CD4-positive, alpha-beta T cell (primary cell): ENCODE measurements at regions not wholly inside any gene's neighbourhood (a gene's known extent, or its start where the extent isn't known, plus 50 kb on each side); places are given as distances from the start of the nearest gene placed in this dataset.

ENCODE experiments used
- ATAC-seq: fragments of 200-7000 bp; cut with Tn5 transposase; one replicate; pipeline ENCODE4 v1.10.0; 2022; ENCODE audit warnings: mild to moderate bottlenecking; ENCODE audit not compliant: poor library complexity
- CTCF ChIA-PET: fragments of 350-600 bp; sonication (Branson Sonifier 250); formaldehyde crosslinking; loops from one replicate; lab custom pipeline; 2021; ENCODE audit warnings: antibody characterized with exemption, inconsistent platforms; lab: Charles Lee
- POLR2A ChIA-PET: fragments of 350-600 bp; sonication (Branson Sonifier 250); formaldehyde crosslinking; loops from one replicate; lab custom pipeline; 2021; ENCODE audit warnings: antibody characterized with exemption, inconsistent platforms; lab: Charles Lee
- DNase-seq, 14 experiments: peaks; one replicate each; pipeline ENCODE4 v3.0.0-alpha.2; 2013 to 2020; ENCODE audit warnings: mixed read lengths in 2 of 14
- H3K27ac ChIP-seq, 2 donors: one replicate each; pipeline versions ENCODE4 v1.5.1 to v1.7.0; 2013; ENCODE audit warnings: low read length in 2 of 2, low read depth in 1 of 2, mild to moderate bottlenecking in 1 of 2
- H3K27me3 ChIP-seq, 2 experiments: 1 replicate in 1 of 2; 2 replicates in 1 of 2; pipeline versions ENCODE4 v1.6.1 to v1.7.0; 2013; ENCODE audit warnings: low read length in 2 of 2, control low read depth in 1 of 2, mild to moderate bottlenecking in 1 of 2, moderate library complexity in 1 of 2; ENCODE audit not compliant: insufficient read depth in 2 of 2, control insufficient read depth in 1 of 2
- H3K36me3 ChIP-seq: one replicate; pipeline ENCODE4 v1.6.1; 2013; ENCODE audit warnings: low read length, control low read depth; ENCODE audit not compliant: insufficient read depth
- H3K4me1 ChIP-seq: one replicate; pipeline ENCODE4 v1.6.1; 2013; ENCODE audit warnings: low read length, control low read depth; ENCODE audit not compliant: insufficient read depth
- H3K4me3 ChIP-seq: one replicate; pipeline ENCODE4 v1.5.1; 2013; ENCODE audit warnings: mild to moderate bottlenecking, low read length, moderate library complexity
- H3K9me3 ChIP-seq, 2 experiments: 1 replicate in 1 of 2; 2 replicates in 1 of 2; pipeline versions ENCODE4 v1.6.1 to v1.7.0; 2013; ENCODE audit warnings: low read length in 2 of 2, mild to moderate bottlenecking in 2 of 2, control low read depth in 1 of 2, moderate library complexity in 1 of 2; ENCODE audit not compliant: control insufficient read depth in 1 of 2, insufficient read depth in 1 of 2
- H3K27ac Mint-ChIP-seq: one replicate; pipeline ENCODE4 v1.8.0; 2020; ENCODE audit warnings: mixed read lengths
- H3K27me3 Mint-ChIP-seq: one replicate; pipeline ENCODE4 v1.8.0; 2021; ENCODE audit warnings: mixed read lengths
- H3K36me3 Mint-ChIP-seq: one replicate; pipeline ENCODE4 v1.8.0; 2021; ENCODE audit warnings: low read depth, mixed read lengths
- H3K4me1 Mint-ChIP-seq: one replicate; pipeline ENCODE4 v1.8.0; 2021; ENCODE audit warnings: low read depth, mixed read lengths
- H3K4me3 Mint-ChIP-seq: one replicate; pipeline ENCODE4 v1.8.0; 2020; ENCODE audit warnings: mild to moderate bottlenecking, mixed read lengths
- H3K9me3 Mint-ChIP-seq: one replicate; pipeline ENCODE4 v1.8.0; 2020; ENCODE audit warnings: mixed read lengths
- CTCF ChIP-seq: fragments of 200-600 bp; IDR thresholded peaks from one replicate; pipeline ENCODE4 v1.8.0; 2022; ENCODE audit warnings: antibody characterized with exemption, mild to moderate bottlenecking
- intact Hi-C, 2 experiments: fragments of 100-400 bp; cut with DNase I in 1 of 2; cut with micrococcal nuclease in 1 of 2; formaldehyde crosslinking; loops; one replicate each; pipeline versions ENCODE4 v1.15.1 to v1.9.0; 2023 to 2025; cut with DNase I, micrococcal nuclease

DNA sequence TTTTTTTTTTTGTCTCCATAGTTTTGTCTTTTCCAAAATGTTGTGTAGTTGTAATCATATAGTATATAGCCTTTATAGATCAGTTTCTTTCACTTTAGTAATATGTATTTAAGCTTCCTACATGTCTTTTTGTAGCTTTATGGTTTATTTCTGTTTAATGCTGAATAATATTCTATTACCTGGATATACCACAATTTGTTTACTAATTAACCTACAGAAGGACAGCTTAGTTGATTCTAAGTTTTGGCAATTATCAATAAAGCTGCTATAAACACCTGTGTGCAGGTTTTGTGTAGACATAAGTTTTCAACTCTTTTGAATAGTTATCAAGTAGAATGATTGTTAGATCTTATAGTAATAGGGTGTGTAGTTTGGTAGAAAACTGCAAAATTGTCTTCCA lies 130.3 kb upstream of the CARD18 start:
- POLR2A ChIA-PET, result no interaction called here
- Mint-ChIP-seq H3K27ac (no peak overlapping the region), H3K9me3 (no peaks in the 10 kb centered on the region), H3K36me3 (no peaks in the 10 kb centered on the region), H3K27me3 (no peaks in the 10 kb centered on the region), H3K4me1 (no peaks in the 10 kb centered on the region), H3K4me3 (no peak overlapping the region)
- Histone ChIP-seq H3K27ac (no peak overlapping the region), H3K27me3 (no peaks in the 10 kb centered on the region), H3K4me3 (no peak overlapping the region), H3K9me3 (no peaks in the 10 kb centered on the region), H3K36me3 (no peaks in the 10 kb centered on the region), H3K4me1 (no peaks in the 10 kb centered on the region)
- DNase-seq (no peak), ATAC-seq (no peak)
- CTCF ChIA-PET, result no interaction called here
- no peak for TF ChIP-seq CTCF
- intact Hi-C loops, result no loop called here

DNA sequence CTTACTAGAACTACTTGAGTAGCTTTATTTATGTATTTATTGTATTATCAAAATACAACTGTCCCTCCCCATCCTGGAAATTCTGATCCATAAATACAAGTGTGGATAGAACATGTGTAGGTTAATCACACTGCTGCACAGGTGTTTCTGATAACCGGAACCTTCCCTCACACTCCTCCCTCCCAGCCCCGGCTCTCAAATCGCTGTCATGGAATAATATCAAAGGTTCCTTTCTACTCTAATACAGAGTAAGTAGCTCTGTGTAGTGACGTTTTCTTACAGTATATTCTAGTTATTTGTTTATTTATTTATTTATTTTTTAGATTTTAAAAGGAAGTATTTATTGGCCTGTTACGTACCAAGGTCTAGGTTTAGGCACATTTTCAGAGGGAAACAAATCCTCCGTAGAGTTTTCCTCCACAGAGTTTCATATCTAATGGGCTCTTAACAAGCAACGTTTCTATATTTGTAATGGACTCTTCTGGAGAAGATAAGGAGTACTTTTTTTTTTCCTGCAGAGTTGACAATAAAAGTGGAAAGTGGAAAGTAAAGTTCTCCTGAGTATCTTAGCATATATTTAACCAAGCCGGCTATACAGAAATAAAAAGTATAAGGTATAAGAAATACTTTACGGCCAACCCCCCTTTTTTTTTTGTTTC lies 129.0 kb upstream of the CARD18 start:
- H3K9me3 Mint-ChIP-seq, result no peaks in the 10 kb centered on the region
- H3K4me3 Mint-ChIP-seq, result no peak overlapping the region
- intact Hi-C loops, result no loop called here
- no peaks in the 10 kb centered on the region for H3K4me1 ChIP-seq
- H3K27ac ChIP-seq, result no peak overlapping the region
- no peaks in the 10 kb centered on the region for H3K4me1 Mint-ChIP-seq
- ChIA-PET POLR2A (no interaction called here), CTCF (no interaction called here)
- DNase-seq, result no peak
- H3K9me3 ChIP-seq, result no peaks in the 10 kb centered on the region
- no peaks in the 10 kb centered on the region for H3K36me3 Mint-ChIP-seq
- no peaks in the 10 kb centered on the region for H3K36me3 ChIP-seq
- ATAC-seq, result no peak
- no peaks in the 10 kb centered on the region for H3K27me3 ChIP-seq
- H3K27ac Mint-ChIP-seq, result no peak overlapping the region
- H3K27me3 Mint-ChIP-seq, result no peaks in the 10 kb centered on the region
- no peak for TF ChIP-seq CTCF
- H3K4me3 ChIP-seq, result no peak overlapping the region

DNA sequence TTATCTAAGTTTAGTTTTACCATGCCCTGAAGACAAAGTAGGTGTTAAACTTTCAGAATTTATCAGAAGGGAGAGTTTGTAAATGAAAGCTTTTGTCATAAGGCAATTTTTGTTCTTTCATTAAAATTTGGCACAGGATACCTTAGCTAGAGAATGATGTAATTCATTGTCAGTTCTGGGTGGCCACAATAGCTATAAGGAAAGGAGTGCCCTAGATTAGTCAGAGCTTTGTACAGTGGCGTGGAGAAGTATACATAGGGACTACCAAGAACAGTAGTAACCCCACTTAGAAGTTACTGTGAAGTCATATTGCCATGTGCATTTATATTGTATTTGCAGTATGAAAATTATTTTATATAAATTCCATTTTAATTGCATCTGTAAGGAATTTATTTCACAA lies 126.3 kb upstream of the CARD18 start:
- ATAC-seq (no peak), DNase-seq (no peak)
- no peaks in the 10 kb centered on the region for H3K36me3 ChIP-seq
- POLR2A ChIA-PET, result no interaction called here
- H3K4me3 Mint-ChIP-seq, result no peak overlapping the region
- H3K9me3 ChIP-seq, result no peaks in the 10 kb centered on the region
- CTCF ChIA-PET, result no interaction called here
- no peak overlapping the region for H3K27ac ChIP-seq
- H3K36me3 Mint-ChIP-seq, result no peaks in the 10 kb centered on the region
- no peaks in the 10 kb centered on the region for H3K4me1 ChIP-seq
- intact Hi-C loops, result no loop called here
- H3K27ac Mint-ChIP-seq, result no peak overlapping the region
- no peaks in the 10 kb centered on the region for H3K9me3 Mint-ChIP-seq
- H3K4me3 ChIP-seq, result no peak overlapping the region
- no peak for TF ChIP-seq CTCF
- H3K27me3 Mint-ChIP-seq, result no peaks in the 10 kb centered on the region
- H3K4me1 Mint-ChIP-seq, result no peaks in the 10 kb centered on the region
- H3K27me3 ChIP-seq, result no peaks in the 10 kb centered on the region
